T-cell (primary cell): ENCODE measurements at regions not wholly inside any gene's neighbourhood (a gene's known extent, or its start where the extent isn't known, plus 50 kb on each side); places are given as distances from the start of the nearest gene placed in this dataset.
"Not testable (repeated sequence)": the region's sequence is repeated elsewhere in the genome, so short reads cannot be mapped to it uniquely, and the experiment has no call there.

Experiments
- ATAC-seq, 4 experiments: fragments of 200-7000 bp in 3 of 4; fragments of 150-1000 bp in 1 of 4; cut with Tn5 transposase; replicated peaks in 1 of 4; 1 replicate in 3 of 4; 2 replicates in 1 of 4; pipeline ENCODE4 v1.10.0; 2021; ENCODE audit warnings: moderate library complexity in 3 of 4, mild to moderate bottlenecking in 2 of 4, moderate number of reproducible peaks in 1 of 4
- CTCF ChIA-PET, 2 donors: fragments of 300-600 bp; sonication (Branson Sonifier 250); formaldehyde crosslinking; loops; one replicate each; lab custom pipeline; 2022; ENCODE audit warnings: antibody characterized with exemption in 2 of 2; lab: Charles Lee
- POLR2A ChIA-PET, 2 donors: fragments of 300-600 bp; sonication (Branson Sonifier 250); formaldehyde crosslinking; loops; one replicate each; lab custom pipeline; 2022; ENCODE audit warnings: antibody characterized with exemption in 2 of 2; lab: Charles Lee
- DNase-seq, 35 experiments: peaks; one replicate each; pipeline versions ENCODE4 v3.0.0 to v3.0.0-alpha.2; 2013 to 2023
- H3K27ac ChIP-seq: one replicate; pipeline ENCODE4 v1.5.1; 2013; ENCODE audit warnings: low read length
- H3K27me3 ChIP-seq, 2 experiments: replicated peaks in 1 of 2; 1 replicate in 1 of 2; 2 replicates in 1 of 2; pipeline versions ENCODE4 v1.6.1 to v1.7.0; 2013; ENCODE audit warnings: low read length in 1 of 2, mixed read lengths in 1 of 2; ENCODE audit not compliant: control insufficient read depth in 2 of 2, insufficient read depth in 2 of 2; ENCODE audit errors: extremely low read depth in 1 of 2
- H3K36me3 ChIP-seq, 2 donors: 1 replicate in 1 of 2; 2 replicates in 1 of 2; pipeline versions ENCODE4 v1.6.1 to v1.7.0; 2013; ENCODE audit warnings: low read length in 1 of 2; ENCODE audit not compliant: control insufficient read depth in 2 of 2, insufficient read depth in 1 of 2; ENCODE audit errors: extremely low read depth in 1 of 2
- H3K4me1 ChIP-seq, 2 experiments: 1 replicate in 1 of 2; 2 replicates in 1 of 2; pipeline versions ENCODE4 v1.6.1 to v1.7.0; 2013; ENCODE audit warnings: low read length in 2 of 2, mixed read lengths in 1 of 2; ENCODE audit not compliant: insufficient read depth in 2 of 2, control insufficient read depth in 1 of 2; ENCODE audit errors: extremely low read depth in 1 of 2
- H3K4me3 ChIP-seq, 2 donors: 1 replicate in 1 of 2; 2 replicates in 1 of 2; pipeline versions ENCODE4 v1.5.1 to v1.7.0; 2013; ENCODE audit warnings: mild to moderate bottlenecking in 2 of 2, low read length in 1 of 2, moderate library complexity in 1 of 2; ENCODE audit not compliant: control insufficient read depth in 1 of 2; ENCODE audit errors: extremely low read depth in 1 of 2
- H3K9me3 ChIP-seq: 2 replicates; pipeline ENCODE4 v1.7.0; 2013
- H3K27ac Mint-ChIP-seq, 2 donors: one replicate each; pipeline ENCODE4 v1.8.0; 2020 to 2021; ENCODE audit warnings: mild to moderate bottlenecking in 2 of 2, mixed read lengths in 2 of 2
- H3K27me3 Mint-ChIP-seq, 2 donors: one replicate each; pipeline ENCODE4 v1.8.0; 2021 to 2022; ENCODE audit warnings: mixed read lengths in 2 of 2
- H3K36me3 Mint-ChIP-seq: one replicate; pipeline ENCODE4 v1.8.0; 2021; ENCODE audit warnings: mixed read lengths
- H3K4me1 Mint-ChIP-seq, 3 donors: one replicate each; pipeline ENCODE4 v1.8.0; 2020 to 2022; ENCODE audit warnings: mixed read lengths in 3 of 3, mild to moderate bottlenecking in 1 of 3
- H3K4me3 Mint-ChIP-seq, 3 donors: one replicate each; pipeline ENCODE4 v1.8.0; 2020 to 2022; ENCODE audit warnings: mild to moderate bottlenecking in 3 of 3, mixed read lengths in 3 of 3, moderate library complexity in 3 of 3
- H3K9me3 Mint-ChIP-seq, 3 donors: one replicate each; pipeline ENCODE4 v1.8.0; 2020 to 2022; ENCODE audit warnings: mixed read lengths in 3 of 3
- WGBS: methylation state at CpG from one replicate; pipeline ENCODE4 v1.1.5; 2013; ENCODE audit warnings: missing lambda C conversion rate; ENCODE audit not compliant: insufficient coverage; 5-methylcytosine and 5-hydroxymethylcytosine counted together

DNA sequence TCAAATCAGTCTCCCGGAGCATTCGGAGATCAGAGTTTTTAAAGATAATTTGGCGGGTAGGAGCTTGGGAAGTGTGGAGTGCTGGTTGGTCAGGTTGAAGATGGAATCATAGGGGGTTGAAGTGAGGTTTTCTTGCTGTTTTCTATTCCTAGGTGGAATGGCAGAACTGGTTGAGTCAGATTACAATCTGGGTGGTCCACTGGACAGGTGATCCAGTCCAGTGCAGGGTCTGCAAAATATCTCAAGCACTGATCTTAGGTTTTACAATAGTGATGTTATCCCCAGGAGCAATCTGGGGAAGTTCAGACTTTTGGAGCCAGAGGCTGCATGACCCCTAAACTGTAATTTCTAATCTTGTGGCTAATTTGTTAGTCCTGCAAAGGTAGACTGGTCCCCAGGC lies 416.4 kb upstream of the MAGEB16 start:
- H3K27me3 ChIP-seq, DNase-seq, H3K9me3 Mint-ChIP-seq, H3K9me3 ChIP-seq, H3K27ac Mint-ChIP-seq, CTCF ChIA-PET, ATAC-seq, H3K27me3 Mint-ChIP-seq, H3K4me3 Mint-ChIP-seq, H3K36me3 ChIP-seq, H3K4me1 ChIP-seq, H3K27ac ChIP-seq, H3K4me3 ChIP-seq, H3K36me3 Mint-ChIP-seq, POLR2A ChIA-PET, H3K4me1 Mint-ChIP-seq: not testable (repeated sequence)
- no CpG with 5 or more reads among the region's 3 CpGs for WGBS

DNA sequence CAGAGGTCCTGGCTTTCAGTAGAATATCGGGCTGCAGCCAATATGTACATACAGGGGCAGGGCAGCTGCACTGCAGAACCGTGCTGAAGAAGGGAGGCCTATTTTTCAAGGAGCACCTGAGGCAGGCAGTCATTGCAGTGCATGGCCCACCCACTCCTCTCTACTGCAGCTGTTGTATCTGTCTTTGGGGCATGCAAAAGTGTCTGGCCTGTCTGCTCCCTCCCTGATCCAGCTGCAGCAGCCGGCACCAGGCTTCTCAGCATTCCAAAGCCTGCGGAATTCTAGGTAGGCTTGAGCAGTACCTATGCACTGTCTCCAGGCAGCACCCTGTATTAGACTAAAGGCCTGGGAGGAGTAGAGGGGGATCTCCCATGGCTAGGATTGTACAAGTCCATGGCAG lies 415.2 kb upstream of the MAGEB16 start:
- H3K27ac ChIP-seq: no peak overlapping the region
- H3K36me3 Mint-ChIP-seq: no peaks in the 10 kb centered on the region

DNA sequence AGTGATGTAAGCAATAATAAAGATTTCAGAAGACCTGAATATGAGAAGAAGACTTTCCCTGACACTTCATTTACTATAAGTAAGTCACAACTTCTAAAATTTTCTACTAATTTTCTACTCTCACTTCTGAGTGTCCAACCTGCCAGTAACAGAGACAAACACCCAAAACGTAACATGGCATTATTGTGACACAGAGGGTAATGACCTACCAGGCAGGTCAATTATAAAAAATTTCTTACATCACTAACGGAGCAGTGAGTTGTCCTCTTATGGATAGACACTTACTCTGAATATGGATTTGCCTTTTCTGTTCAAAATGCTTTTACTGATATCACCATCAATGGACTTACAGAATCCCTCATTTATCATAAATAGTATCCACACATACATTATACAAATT lies 405.9 kb upstream of the MAGEB16 start:
- H3K27me3 Mint-ChIP-seq: peaks cover 0 to 3% of the 10 kb centered on the region in 2 donors
- no peaks in the 10 kb centered on the region for H3K36me3 Mint-ChIP-seq
- Histone ChIP-seq H3K9me3 (no peaks in the 10 kb centered on the region), H3K4me1 (no peaks in the 10 kb centered on the region), H3K36me3 (no peaks in the 10 kb centered on the region), H3K27me3 (no peaks in the 10 kb centered on the region), H3K4me3 (no peak overlapping the region), H3K27ac (no peak overlapping the region)
- no peaks in the 10 kb centered on the region for H3K4me1 Mint-ChIP-seq
- DNase-seq: no peak
- no peaks in the 10 kb centered on the region for H3K9me3 Mint-ChIP-seq
- H3K4me3 Mint-ChIP-seq: no peak overlapping the region
- no CpG with 5 or more reads among the region's 2 CpGs for WGBS
- ATAC-seq: no peak
- ChIA-PET CTCF (no interaction called here), POLR2A (no interaction called here)
- H3K27ac Mint-ChIP-seq: no peak overlapping the region

More for the DNA sequence above, 415.2 kb upstream of the MAGEB16 start:
- WGBS: no CpG with 5 or more reads among the region's 4 CpGs
- no peaks in the 10 kb centered on the region for H3K4me1 ChIP-seq
- H3K36me3 ChIP-seq: no peaks in the 10 kb centered on the region
- no peak overlapping the region for H3K4me3 ChIP-seq
- Mint-ChIP-seq H3K27me3 (no peaks in the 10 kb centered on the region), H3K4me1 (no peaks in the 10 kb centered on the region), H3K9me3 (peaks cover 0 to 2% (median 0%) of the 10 kb centered on the region in 3 donors), H3K27ac (no peak overlapping the region), H3K4me3 (no peak overlapping the region)
- POLR2A ChIA-PET: no interaction called here
- no peaks in the 10 kb centered on the region for H3K27me3 ChIP-seq
- DNase-seq (no peak), ATAC-seq (no peak)
- no peaks in the 10 kb centered on the region for H3K9me3 ChIP-seq
- CTCF ChIA-PET: no interaction called here

DNA sequence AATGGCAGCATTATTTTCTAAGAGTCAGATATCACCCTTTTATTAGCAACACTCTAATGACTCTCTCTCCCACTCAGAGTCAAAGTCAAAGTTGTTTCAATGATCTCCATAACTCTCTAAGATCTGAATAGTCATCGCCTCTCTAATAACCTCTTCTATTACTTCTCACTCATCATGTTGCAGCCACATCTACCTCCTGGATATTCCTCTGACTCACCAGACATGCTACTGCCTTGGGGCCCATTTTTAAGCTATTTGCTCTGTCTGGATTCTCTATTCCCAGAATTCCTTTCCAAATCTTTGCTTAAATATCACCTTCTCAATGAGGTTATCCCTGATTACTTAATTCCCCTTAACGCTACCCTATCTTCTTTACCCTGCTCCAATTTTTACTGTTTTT lies 391.8 kb upstream of the MAGEB16 start:
- ATAC-seq (no peak), DNase-seq (no peak)
- Mint-ChIP-seq H3K27ac (no peak overlapping the region), H3K36me3 (no peaks in the 10 kb centered on the region), H3K4me1 (no peaks in the 10 kb centered on the region), H3K9me3 (peaks cover 0 to 5% (median 0%) of the 10 kb centered on the region in 3 donors), H3K27me3 (no peaks in the 10 kb centered on the region), H3K4me3 (no peak overlapping the region)
- Histone ChIP-seq H3K4me1 (no peaks in the 10 kb centered on the region), H3K4me3 (no peak overlapping the region), H3K9me3 (no peaks in the 10 kb centered on the region), H3K27ac (no peak overlapping the region), H3K27me3 (no peaks in the 10 kb centered on the region), H3K36me3 (no peaks in the 10 kb centered on the region)
- POLR2A ChIA-PET: no interaction called here
- WGBS: 89% methylated on average over 1 of the region's 2 CpGs
- CTCF ChIA-PET: no interaction called here

DNA sequence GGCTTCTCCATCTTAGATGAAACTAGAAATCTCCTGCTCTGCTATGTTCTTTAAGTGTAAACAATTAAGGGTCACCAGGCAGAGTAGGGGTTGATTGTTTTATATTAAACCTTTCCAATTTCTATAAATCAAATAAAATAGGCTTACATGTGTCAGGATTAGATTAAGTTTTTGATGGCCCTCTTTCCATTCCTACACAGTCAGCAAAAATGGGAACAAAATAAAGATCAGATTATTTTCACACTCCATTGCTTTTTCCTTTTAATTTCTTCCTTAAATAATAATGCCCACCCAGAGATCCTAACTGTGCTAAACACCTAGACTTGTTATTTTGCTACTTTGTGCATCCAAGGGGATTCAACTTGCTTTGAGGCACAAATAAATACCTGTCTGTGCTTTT lies 381.4 kb upstream of the MAGEB16 start:
- ChIA-PET CTCF (no interaction called here), POLR2A (no interaction called here)
- no peaks in the 10 kb centered on the region for H3K4me1 ChIP-seq
- Mint-ChIP-seq H3K4me3 (no peak overlapping the region), H3K36me3 (no peaks in the 10 kb centered on the region), H3K27ac (no peak overlapping the region), H3K4me1 (no peaks in the 10 kb centered on the region), H3K27me3 (no peaks in the 10 kb centered on the region), H3K9me3 (peaks cover 3 to 13% (median 7%) of the 10 kb centered on the region in 3 donors)
- H3K27me3 ChIP-seq: no peaks in the 10 kb centered on the region
- H3K27ac ChIP-seq: no peak overlapping the region
- no peak overlapping the region for H3K4me3 ChIP-seq
- no peaks in the 10 kb centered on the region for H3K9me3 ChIP-seq
- no peak for ATAC-seq
- no peaks in the 10 kb centered on the region for H3K36me3 ChIP-seq
- DNase-seq: no peak

DNA sequence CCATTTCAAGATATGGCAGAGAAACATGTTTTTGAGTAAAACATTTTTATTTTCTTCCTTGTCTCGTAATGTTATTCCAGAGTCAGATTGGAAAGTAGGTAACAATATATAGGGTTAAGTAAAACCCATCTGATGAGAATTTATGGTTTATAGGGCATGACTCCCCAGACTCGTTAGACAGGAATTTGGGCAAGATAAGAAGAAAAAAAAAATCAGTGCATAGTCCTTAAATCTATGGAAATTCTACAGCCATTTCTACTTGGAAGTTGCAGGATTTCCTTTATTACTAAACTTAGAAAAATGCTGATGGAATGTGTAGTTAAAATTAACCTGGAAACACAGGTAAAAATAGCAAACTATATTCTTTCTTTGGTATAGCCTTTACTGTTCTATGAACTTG lies 366.1 kb upstream of the MAGEB16 start:
- no peaks in the 10 kb centered on the region for H3K36me3 ChIP-seq
- DNase-seq (no peak), ATAC-seq (no peak)
- no CpG with 5 or more reads among the region's 2 CpGs for WGBS
- Mint-ChIP-seq H3K4me3 (no peak overlapping the region), H3K4me1 (no peaks in the 10 kb centered on the region), H3K27me3 (no peaks in the 10 kb centered on the region), H3K36me3 (no peaks in the 10 kb centered on the region), H3K27ac (no peak overlapping the region), H3K9me3 (peaks cover 3 to 8% (median 7%) of the 10 kb centered on the region in 3 donors)
- H3K4me1 ChIP-seq: no peaks in the 10 kb centered on the region
- CTCF ChIA-PET: no interaction called here
- POLR2A ChIA-PET: no interaction called here
- no peak overlapping the region for H3K4me3 ChIP-seq
- H3K27ac ChIP-seq: no peak overlapping the region
- H3K27me3 ChIP-seq: no peaks in the 10 kb centered on the region
- no peaks in the 10 kb centered on the region for H3K9me3 ChIP-seq

DNA sequence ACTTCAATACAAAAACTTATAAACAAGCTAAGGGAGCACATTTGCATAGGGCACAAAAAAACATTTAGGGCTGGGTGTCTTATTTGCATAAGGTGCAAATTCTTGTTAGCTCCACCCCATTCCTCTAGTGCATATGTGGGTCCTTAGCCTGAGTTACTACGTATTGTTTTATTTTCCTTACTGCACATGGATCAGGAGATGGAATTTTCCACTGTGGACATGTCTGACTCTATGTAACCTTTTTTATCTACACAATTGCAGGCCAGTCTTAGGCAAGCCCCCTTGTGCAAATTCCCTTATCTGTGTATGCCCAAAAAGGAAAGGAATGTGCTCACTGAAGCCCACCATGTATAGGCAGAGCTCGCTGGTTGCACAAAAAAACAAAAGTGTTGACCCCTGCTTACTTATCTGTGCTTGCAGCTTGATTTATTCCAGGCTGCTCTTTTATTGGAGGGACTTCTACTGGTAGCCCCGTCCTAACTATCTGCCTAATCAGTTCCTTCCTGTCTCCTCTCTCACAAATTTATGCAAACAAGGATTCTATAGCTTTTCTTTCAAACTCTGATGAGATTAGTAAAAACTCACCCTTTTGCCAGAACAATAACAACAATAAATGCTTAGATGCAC lies 359.0 kb upstream of the MAGEB16 start:
- Mint-ChIP-seq H3K36me3 (no peaks in the 10 kb centered on the region), H3K9me3 (peaks cover 0 to 10% (median 2%) of the 10 kb centered on the region in 3 donors), H3K27ac (no peak overlapping the region), H3K27me3 (no peaks in the 10 kb centered on the region), H3K4me1 (no peaks in the 10 kb centered on the region), H3K4me3 (no peak overlapping the region)
- H3K4me1 ChIP-seq: no peaks in the 10 kb centered on the region
- no peak overlapping the region for H3K27ac ChIP-seq
- WGBS: 17% methylated on average over 1 of the region's 3 CpGs
- CTCF ChIA-PET: interaction anchor here in 1 of 2 donors (0.5 kb wide), 1 partner anchor 50 kb away, joined by 3 read pairs; no protein-coding TSS in a partner anchor
- ATAC-seq (no peak), DNase-seq (no peak)
- no peaks in the 10 kb centered on the region for H3K36me3 ChIP-seq
- H3K27me3 ChIP-seq: no peaks in the 10 kb centered on the region
- POLR2A ChIA-PET: no interaction called here
- H3K4me3 ChIP-seq: no peak overlapping the region
- H3K9me3 ChIP-seq: no peaks in the 10 kb centered on the region
